ENCODE measurements at regions not wholly inside any gene's neighbourhood (a gene's known extent, or its start where the extent isn't known, plus 50 kb on each side); places are given as distances from the start of the nearest gene placed in this dataset.
"Not testable (repeated sequence)": the region's sequence is repeated elsewhere in the genome, so short reads cannot be mapped to it uniquely, and the experiment has no call there.

DNA sequence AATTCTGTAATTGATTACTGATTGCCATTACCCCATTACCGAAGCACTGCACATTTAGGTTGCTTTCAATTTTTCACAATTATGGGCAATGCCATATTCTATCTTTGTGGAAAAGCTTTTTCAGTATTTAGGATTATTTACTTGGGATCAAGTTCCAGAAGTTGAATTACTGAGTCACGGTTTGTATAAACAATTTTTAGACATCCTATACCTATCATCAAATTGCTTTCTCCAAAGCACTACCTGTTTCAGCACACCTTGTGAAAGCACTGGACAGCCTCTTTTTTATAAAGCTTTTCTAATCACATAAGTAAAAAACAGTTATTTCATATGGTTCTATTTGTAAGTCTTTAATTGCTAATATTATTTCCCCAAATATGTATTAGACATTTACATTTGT, 221.5 kb upstream of the CAND1 start:
- CTCF ChIA-PET, result interaction anchor here (0.5 kb wide), 1 partner anchor 497 kb away, joined by 3 read pairs; no protein-coding TSS in a partner anchor
- H3K36me3 Mint-ChIP-seq (ENCODE audit: insufficient read depth, unreplicated experiment), result no peaks in the 10 kb centered on the region
- intact Hi-C loops (cut with micrococcal nuclease; ENCODE audit: unreplicated experiment), result no loop called here
- no peaks in the 10 kb centered on the region for H3K27me3 Mint-ChIP-seq (ENCODE audit: unreplicated experiment)
- H3K9me3 Mint-ChIP-seq (ENCODE audit: low read depth, unreplicated experiment), result no peaks in the 10 kb centered on the region
- TF ChIP-seq, protein P1, sequence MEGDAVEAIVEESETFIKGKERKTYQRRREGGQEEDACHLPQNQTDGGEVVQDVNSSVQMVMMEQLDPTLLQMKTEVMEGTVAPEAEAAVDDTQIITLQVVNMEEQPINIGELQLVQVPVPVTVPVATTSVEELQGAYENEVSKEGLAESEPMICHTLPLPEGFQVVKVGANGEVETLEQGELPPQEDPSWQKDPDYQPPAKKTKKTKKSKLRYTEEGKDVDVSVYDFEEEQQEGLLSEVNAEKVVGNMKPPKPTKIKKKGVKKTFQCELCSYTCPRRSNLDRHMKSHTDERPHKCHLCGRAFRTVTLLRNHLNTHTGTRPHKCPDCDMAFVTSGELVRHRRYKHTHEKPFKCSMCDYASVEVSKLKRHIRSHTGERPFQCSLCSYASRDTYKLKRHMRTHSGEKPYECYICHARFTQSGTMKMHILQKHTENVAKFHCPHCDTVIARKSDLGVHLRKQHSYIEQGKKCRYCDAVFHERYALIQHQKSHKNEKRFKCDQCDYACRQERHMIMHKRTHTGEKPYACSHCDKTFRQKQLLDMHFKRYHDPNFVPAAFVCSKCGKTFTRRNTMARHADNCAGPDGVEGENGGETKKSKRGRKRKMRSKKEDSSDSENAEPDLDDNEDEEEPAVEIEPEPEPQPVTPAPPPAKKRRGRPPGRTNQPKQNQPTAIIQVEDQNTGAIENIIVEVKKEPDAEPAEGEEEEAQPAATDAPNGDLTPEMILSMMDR (IDR thresholded peaks at IDR 0.05; ENCODE audit: unreplicated experiment), result no peak
- H3K27ac Mint-ChIP-seq (ENCODE audit: unreplicated experiment), result no peak overlapping the region
- no peak overlapping the region for H3K4me3 Mint-ChIP-seq (ENCODE audit: low read depth, unreplicated experiment)
- peaks cover 6% of the 10 kb centered on the region for H3K4me1 Mint-ChIP-seq (ENCODE audit: low read depth, unreplicated experiment)
- no TSS peak for BruUV-seq (replicated peaks)
- no peak for DNase-seq

DNA sequence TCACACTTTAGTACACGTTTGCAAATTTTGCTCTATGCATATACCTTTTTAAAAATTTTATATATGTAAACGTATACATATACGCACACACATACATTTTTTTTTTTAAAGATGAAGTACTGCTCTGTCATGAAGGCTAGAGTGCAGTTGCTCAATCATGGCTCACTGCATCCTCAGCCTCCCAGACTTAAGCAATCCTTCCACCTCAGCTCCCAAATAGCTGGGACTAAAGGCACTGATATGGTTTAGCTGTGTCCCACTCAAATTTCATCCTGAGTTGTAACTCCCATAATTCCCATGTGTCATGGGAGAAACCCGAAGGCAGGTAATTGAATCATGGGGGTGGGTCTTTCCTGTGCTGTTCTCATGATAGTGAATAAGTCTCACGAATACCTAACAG, 220.8 kb upstream of the CAND1 start:
- Mint-ChIP-seq H3K4me1 (ENCODE audit: low read depth, unreplicated experiment) (no peaks in the 10 kb centered on the region), H3K27ac (ENCODE audit: unreplicated experiment) (no peak overlapping the region), H3K4me3 (ENCODE audit: low read depth, unreplicated experiment) (no peak overlapping the region), H3K27me3 (ENCODE audit: unreplicated experiment) (no peaks in the 10 kb centered on the region), H3K36me3 (ENCODE audit: insufficient read depth, unreplicated experiment) (no peaks in the 10 kb centered on the region), H3K9me3 (ENCODE audit: low read depth, unreplicated experiment) (no peaks in the 10 kb centered on the region)
- CTCF ChIA-PET, result interaction anchor here (0.9 kb wide), 1 partner anchor 14 kb away, joined by 3 read pairs; no protein-coding TSS in a partner anchor
- intact Hi-C loops (cut with micrococcal nuclease; ENCODE audit: unreplicated experiment), result no loop called here
- BruUV-seq (replicated peaks), result no TSS peak
- TF ChIP-seq, protein P1 (IDR thresholded peaks at IDR 0.05; ENCODE audit: unreplicated experiment), result no peak
- DNase-seq, result no peak

DNA sequence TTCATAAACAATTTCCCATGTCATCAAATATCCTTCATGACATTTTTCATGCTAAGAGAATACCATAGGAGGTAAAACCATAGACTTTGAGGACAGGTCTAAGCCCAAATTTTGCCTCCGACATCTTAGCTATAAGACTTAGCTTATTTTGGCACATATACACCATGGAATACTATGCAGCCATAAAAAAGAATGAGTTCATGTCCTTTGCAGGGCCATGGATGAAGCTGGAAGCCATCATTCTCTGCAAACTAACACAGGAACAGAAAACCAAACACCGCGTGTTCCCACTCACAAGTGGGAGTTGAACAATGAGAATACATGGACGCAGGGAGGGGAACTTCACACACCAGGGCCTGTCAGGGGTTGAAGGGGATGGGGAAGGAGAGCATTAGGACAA, 220.0 kb upstream of the CAND1 start:
- H3K27ac Mint-ChIP-seq (ENCODE audit: unreplicated experiment); H3K4me1 Mint-ChIP-seq (ENCODE audit: low read depth, unreplicated experiment); DNase-seq; H3K4me3 Mint-ChIP-seq (ENCODE audit: low read depth, unreplicated experiment); H3K36me3 Mint-ChIP-seq (ENCODE audit: insufficient read depth, unreplicated experiment); H3K27me3 Mint-ChIP-seq (ENCODE audit: unreplicated experiment); intact Hi-C loops (cut with micrococcal nuclease; ENCODE audit: unreplicated experiment); BruUV-seq (replicated peaks); CTCF ChIA-PET; H3K9me3 Mint-ChIP-seq (ENCODE audit: low read depth, unreplicated experiment): not testable (repeated sequence)

DNA sequence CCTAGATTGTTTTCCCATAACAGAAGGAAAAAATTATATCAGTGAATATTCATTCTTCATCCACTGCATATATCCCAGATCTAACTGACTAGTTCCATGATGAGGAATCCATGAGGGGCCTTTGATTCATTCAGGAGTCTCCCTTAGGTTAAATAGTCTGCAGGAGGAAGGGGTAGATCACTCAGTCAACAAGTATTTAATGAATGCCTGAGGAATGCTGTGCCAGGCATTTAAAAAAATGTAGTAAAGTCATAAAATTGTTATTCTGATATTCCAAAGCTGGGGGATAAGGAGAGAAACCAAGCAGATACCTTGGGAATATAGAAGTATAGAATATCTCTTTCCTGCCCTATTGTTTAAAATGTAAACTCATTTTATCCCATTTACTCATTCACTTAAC, 216.2 kb upstream of the CAND1 start:
- Mint-ChIP-seq H3K9me3 (ENCODE audit: low read depth, unreplicated experiment) (no peaks in the 10 kb centered on the region), H3K27ac (ENCODE audit: unreplicated experiment) (no peak overlapping the region), H3K36me3 (ENCODE audit: insufficient read depth, unreplicated experiment) (no peaks in the 10 kb centered on the region), H3K4me1 (ENCODE audit: low read depth, unreplicated experiment) (peaks cover 22% of the 10 kb centered on the region), H3K4me3 (ENCODE audit: low read depth, unreplicated experiment) (no peak overlapping the region), H3K27me3 (ENCODE audit: unreplicated experiment) (no peaks in the 10 kb centered on the region)
- TF ChIP-seq, protein P1 (IDR thresholded peaks at IDR 0.05; ENCODE audit: unreplicated experiment), result no peak
- intact Hi-C loops (cut with micrococcal nuclease; ENCODE audit: unreplicated experiment), result no loop called here
- no peak for DNase-seq
- BruUV-seq (replicated peaks), result no TSS peak
- CTCF ChIA-PET, result no interaction called here

DNA sequence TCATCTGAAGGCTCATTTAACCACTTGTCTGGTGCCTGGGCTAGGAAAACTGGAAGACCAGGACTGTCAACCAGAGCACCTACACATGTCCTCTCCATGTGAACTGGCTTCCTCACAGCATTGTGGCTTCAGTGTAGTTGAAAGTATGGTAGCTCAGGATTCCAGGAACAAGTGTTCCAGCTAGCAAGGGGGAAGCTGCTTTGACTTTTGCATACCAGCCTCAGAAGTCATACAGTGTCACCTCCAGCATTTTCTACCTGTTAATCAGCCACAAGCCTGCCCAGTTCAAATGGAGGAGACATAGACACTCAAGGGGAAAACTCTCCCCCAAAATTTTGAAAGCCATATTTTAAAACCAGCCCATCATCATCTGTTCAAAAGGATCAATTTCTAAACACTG, 212.8 kb upstream of the CAND1 start:
- Mint-ChIP-seq H3K36me3 (ENCODE audit: insufficient read depth, unreplicated experiment) (no peaks in the 10 kb centered on the region), H3K27me3 (ENCODE audit: unreplicated experiment) (no peaks in the 10 kb centered on the region), H3K27ac (ENCODE audit: unreplicated experiment) (no peak overlapping the region), H3K9me3 (ENCODE audit: low read depth, unreplicated experiment) (no peaks in the 10 kb centered on the region), H3K4me3 (ENCODE audit: low read depth, unreplicated experiment) (no peak overlapping the region), H3K4me1 (ENCODE audit: low read depth, unreplicated experiment) (peaks cover 22% of the 10 kb centered on the region)
- no TSS peak for BruUV-seq (replicated peaks)
- CTCF ChIA-PET, result no interaction called here
- TF ChIP-seq, protein P1 (IDR thresholded peaks at IDR 0.05; ENCODE audit: unreplicated experiment), result no peak
- intact Hi-C loops (cut with micrococcal nuclease; ENCODE audit: unreplicated experiment), result no loop called here
- no peak for DNase-seq

Measured in Calu3 (cell line).